ENCODE measurements at regions not wholly inside any gene's neighbourhood (a gene's known extent, or its start where the extent isn't known, plus 50 kb on each side); places are given as distances from the start of the nearest gene placed in this dataset.

GRCh38 chr2:209097168-209097567 lies 326.7 kb upstream of the MAP2 start:
- no peaks in the 10 kb centered on the region for H3K4me1 Mint-ChIP-seq
- no peak overlapping the region for H3K4me3 Mint-ChIP-seq
- no peak overlapping the region for H3K27ac Mint-ChIP-seq
- H3K36me3 Mint-ChIP-seq (ENCODE audit: low read depth): no peaks in the 10 kb centered on the region
- H4K20me1 ChIP-seq (replicated peaks; ENCODE audit: insufficient read depth): no peaks in the 10 kb centered on the region
- H3K36me3 ChIP-seq (ENCODE audit: insufficient read depth): no peaks in the 10 kb centered on the region
- no peak overlapping the region for H3K4me2 ChIP-seq
- peak; percentile 36 for DNase-seq (ENCODE audit: low spot score)
- H3K9me2 ChIP-seq (ENCODE audit: insufficient read depth): no peaks in the 10 kb centered on the region
- TF ChIP-seq EZH2phosphoT487 (IDR thresholded peaks at IDR 0.05; ENCODE audit: unreplicated experiment): no peak
- TF ChIP-seq, protein P1, sequence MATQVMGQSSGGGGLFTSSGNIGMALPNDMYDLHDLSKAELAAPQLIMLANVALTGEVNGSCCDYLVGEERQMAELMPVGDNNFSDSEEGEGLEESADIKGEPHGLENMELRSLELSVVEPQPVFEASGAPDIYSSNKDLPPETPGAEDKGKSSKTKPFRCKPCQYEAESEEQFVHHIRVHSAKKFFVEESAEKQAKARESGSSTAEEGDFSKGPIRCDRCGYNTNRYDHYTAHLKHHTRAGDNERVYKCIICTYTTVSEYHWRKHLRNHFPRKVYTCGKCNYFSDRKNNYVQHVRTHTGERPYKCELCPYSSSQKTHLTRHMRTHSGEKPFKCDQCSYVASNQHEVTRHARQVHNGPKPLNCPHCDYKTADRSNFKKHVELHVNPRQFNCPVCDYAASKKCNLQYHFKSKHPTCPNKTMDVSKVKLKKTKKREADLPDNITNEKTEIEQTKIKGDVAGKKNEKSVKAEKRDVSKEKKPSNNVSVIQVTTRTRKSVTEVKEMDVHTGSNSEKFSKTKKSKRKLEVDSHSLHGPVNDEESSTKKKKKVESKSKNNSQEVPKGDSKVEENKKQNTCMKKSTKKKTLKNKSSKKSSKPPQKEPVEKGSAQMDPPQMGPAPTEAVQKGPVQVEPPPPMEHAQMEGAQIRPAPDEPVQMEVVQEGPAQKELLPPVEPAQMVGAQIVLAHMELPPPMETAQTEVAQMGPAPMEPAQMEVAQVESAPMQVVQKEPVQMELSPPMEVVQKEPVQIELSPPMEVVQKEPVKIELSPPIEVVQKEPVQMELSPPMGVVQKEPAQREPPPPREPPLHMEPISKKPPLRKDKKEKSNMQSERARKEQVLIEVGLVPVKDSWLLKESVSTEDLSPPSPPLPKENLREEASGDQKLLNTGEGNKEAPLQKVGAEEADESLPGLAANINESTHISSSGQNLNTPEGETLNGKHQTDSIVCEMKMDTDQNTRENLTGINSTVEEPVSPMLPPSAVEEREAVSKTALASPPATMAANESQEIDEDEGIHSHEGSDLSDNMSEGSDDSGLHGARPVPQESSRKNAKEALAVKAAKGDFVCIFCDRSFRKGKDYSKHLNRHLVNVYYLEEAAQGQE (IDR thresholded peaks at IDR 0.05; ENCODE audit: unreplicated experiment): no peak
- TF ChIP-seq, protein P2, sequence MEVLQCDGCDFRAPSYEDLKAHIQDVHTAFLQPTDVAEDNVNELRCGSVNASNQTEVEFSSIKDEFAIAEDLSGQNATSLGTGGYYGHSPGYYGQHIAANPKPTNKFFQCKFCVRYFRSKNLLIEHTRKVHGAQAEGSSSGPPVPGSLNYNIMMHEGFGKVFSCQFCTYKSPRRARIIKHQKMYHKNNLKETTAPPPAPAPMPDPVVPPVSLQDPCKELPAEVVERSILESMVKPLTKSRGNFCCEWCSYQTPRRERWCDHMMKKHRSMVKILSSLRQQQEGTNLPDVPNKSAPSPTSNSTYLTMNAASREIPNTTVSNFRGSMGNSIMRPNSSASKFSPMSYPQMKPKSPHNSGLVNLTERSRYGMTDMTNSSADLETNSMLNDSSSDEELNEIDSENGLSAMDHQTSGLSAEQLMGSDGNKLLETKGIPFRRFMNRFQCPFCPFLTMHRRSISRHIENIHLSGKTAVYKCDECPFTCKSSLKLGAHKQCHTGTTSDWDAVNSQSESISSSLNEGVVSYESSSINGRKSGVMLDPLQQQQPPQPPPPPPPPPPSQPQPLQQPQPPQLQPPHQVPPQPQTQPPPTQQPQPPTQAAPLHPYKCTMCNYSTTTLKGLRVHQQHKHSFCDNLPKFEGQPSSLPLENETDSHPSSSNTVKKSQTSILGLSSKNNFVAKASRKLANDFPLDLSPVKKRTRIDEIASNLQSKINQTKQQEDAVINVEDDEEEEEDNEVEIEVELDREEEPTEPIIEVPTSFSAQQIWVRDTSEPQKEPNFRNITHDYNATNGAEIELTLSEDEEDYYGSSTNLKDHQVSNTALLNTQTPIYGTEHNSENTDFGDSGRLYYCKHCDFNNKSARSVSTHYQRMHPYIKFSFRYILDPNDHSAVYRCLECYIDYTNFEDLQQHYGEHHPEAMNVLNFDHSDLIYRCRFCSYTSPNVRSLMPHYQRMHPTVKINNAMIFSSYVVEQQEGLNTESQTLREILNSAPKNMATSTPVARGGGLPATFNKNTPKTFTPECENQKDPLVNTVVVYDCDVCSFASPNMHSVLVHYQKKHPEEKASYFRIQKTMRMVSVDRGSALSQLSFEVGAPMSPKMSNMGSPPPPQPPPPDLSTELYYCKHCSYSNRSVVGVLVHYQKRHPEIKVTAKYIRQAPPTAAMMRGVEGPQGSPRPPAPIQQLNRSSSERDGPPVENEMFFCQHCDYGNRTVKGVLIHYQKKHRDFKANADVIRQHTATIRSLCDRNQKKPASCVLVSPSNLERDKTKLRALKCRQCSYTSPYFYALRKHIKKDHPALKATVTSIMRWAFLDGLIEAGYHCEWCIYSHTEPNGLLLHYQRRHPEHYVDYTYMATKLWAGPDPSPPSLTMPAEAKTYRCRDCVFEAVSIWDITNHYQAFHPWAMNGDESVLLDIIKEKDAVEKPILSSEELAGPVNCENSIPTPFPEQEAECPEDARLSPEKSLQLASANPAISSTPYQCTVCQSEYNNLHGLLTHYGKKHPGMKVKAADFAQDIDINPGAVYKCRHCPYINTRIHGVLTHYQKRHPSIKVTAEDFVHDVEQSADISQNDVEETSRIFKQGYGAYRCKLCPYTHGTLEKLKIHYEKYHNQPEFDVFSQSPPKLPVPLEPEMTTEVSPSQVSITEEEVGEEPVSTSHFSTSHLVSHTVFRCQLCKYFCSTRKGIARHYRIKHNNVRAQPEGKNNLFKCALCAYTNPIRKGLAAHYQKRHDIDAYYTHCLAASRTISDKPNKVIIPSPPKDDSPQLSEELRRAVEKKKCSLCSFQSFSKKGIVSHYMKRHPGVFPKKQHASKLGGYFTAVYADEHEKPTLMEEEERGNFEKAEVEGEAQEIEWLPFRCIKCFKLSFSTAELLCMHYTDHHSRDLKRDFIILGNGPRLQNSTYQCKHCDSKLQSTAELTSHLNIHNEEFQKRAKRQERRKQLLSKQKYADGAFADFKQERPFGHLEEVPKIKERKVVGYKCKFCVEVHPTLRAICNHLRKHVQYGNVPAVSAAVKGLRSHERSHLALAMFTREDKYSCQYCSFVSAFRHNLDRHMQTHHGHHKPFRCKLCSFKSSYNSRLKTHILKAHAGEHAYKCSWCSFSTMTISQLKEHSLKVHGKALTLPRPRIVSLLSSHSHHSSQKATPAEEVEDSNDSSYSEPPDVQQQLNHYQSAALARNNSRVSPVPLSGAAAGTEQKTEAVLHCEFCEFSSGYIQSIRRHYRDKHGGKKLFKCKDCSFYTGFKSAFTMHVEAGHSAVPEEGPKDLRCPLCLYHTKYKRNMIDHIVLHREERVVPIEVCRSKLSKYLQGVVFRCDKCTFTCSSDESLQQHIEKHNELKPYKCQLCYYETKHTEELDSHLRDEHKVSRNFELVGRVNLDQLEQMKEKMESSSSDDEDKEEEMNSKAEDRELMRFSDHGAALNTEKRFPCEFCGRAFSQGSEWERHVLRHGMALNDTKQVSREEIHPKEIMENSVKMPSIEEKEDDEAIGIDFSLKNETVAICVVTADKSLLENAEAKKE (CRISPR knock-in tag; IDR thresholded peaks at IDR 0.05): no peak
- TF ChIP-seq CTCF (conservative IDR thresholded peaks at IDR 0.05; ENCODE audit: low read depth in 2 of 2): peak; percentile 20 to 64; a peak in 3 of 4 replicates
- ATAC-seq: peak; percentile 90
- H3K27ac ChIP-seq (ENCODE audit: low read depth): no peak overlapping the region
- H3F3A ChIP-seq (replicated peaks; ENCODE audit: low read depth): no peaks in the 10 kb centered on the region
- no peaks in the 10 kb centered on the region for H3K27me3 Mint-ChIP-seq (ENCODE audit: insufficient read depth, low read depth, poor library complexity)
- H3K79me2 ChIP-seq (replicated peaks; ENCODE audit: insufficient read depth): no peaks in the 10 kb centered on the region
- H3K4me3 ChIP-seq: no peak overlapping the region
- H3K27me3 ChIP-seq (ENCODE audit: insufficient read depth): no peaks in the 10 kb centered on the region
- H3K9me3 Mint-ChIP-seq: no peaks in the 10 kb centered on the region
- no peaks in the 10 kb centered on the region for H3K4me1 ChIP-seq (ENCODE audit: insufficient read depth)
- H2AFZ ChIP-seq: no peak overlapping the region
